Body of pancreas (tissue), 4 donors: ENCODE measurements at regions not wholly inside any gene's neighbourhood (a gene's known extent, or its start where the extent isn't known, plus 50 kb on each side); places are given as distances from the start of the nearest gene placed in this dataset.

ENCODE experiments used
- ATAC-seq: fragments of 150-250 bp; one replicate; pipeline ENCODE4 v1.9.1; 2016
- DNase-seq, 4 donors: peaks; one replicate each; pipeline ENCODE4 v3.0.0-alpha.2; 2019
- H3K27ac ChIP-seq, 4 donors: fragments of 200-600 bp; sonication (generic); 1 replicate in 3 of 4; 2 replicates in 1 of 4; pipeline versions ENCODE4 v1.5.1 to v1.6.1; 2016 to 2019; ENCODE audit warnings: mild to moderate bottlenecking in 1 of 4, mixed read lengths in 1 of 4, moderate library complexity in 1 of 4
- H3K27me3 ChIP-seq, 2 donors: fragments of 200-600 bp; sonication (generic); one replicate each; pipeline ENCODE4 v1.6.0; 2016; ENCODE audit warnings: mild to moderate bottlenecking in 1 of 2
- H3K36me3 ChIP-seq, 2 donors: fragments of 200-600 bp; sonication (generic); replicated peaks in 1 of 2; 2 replicates each; pipeline ENCODE4 v1.5.1; 2016; ENCODE audit warnings: low read depth in 2 of 2; ENCODE audit not compliant: insufficient read depth in 1 of 2
- H3K4me1 ChIP-seq: fragments of 200-600 bp; sonication (generic); one replicate; pipeline ENCODE4 v1.6.0; 2016
- H3K4me3 ChIP-seq, 2 donors: fragments of 200-600 bp; sonication (generic); 1 replicate in 1 of 2; 2 replicates in 1 of 2; pipeline ENCODE4 v1.5.1; 2016 to 2019
- H3K9me3 ChIP-seq, 3 donors: fragments of 200-600 bp; sonication (generic); 1 replicate in 2 of 3; 2 replicates in 1 of 3; pipeline ENCODE4 v1.5.1; 2016
- CTCF ChIP-seq, 7 experiments: fragments of 450-650 bp in 4 of 7; fragments of 200-600 bp in 3 of 7; sonication (generic) in 3 of 7; IDR thresholded peaks; one replicate each; pipeline ENCODE4 v1.5.1; 2016 to 2019; ENCODE audit warnings: antibody characterized with exemption in 7 of 7
- POLR2A ChIP-seq, 3 donors: fragments of 450-650 bp; IDR thresholded peaks; one replicate each; pipeline ENCODE4 v1.6.1; 2016; ENCODE audit warnings: antibody characterized with exemption in 3 of 3, mild to moderate bottlenecking in 2 of 3
- WGBS, 2 donors: methylation state at CpG; one replicate each; pipeline ENCODE4 v1.1.5; 2017; 5-methylcytosine and 5-hydroxymethylcytosine counted together
- intact Hi-C: fragments of 100-400 bp; cut with DNase I; formaldehyde crosslinking; loops from one replicate; pipeline ENCODE4 v1.15.1; 2023

DNA sequence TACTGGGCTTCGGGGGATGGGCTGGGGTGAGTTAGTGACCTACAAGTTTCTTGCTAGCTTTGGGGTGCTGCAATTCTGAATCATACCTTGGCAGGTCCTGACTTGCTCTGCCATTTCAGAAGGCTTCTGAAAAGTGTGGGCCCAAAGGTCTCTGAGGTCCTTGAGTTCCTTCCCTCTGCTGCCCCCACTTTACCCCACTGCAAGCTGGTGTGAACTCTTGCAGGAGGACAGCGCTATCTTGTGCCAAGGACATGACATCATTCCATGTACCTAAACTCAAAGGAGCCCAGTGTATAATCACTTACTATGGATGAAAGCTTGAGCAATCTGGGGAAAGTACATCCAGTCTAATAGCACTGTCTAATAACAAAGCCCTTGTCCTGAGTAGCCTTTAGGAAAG is 157.4 kb downstream of the RMI1 start:
- H3K4me1 ChIP-seq: peaks cover 15% of the 10 kb centered on the region
- TF ChIP-seq CTCF (IDR thresholded peaks at IDR 0.05): no peak
- TF ChIP-seq POLR2A (IDR thresholded peaks at IDR 0.05): no peak
- intact Hi-C loops: no loop called here
- H3K9me3 ChIP-seq: no peaks in the 10 kb centered on the region
- 81 to 88% methylated on average over 1 to 2 of the region's 2 CpGs for WGBS, 2 donors
- no peak overlapping the region for H3K27ac ChIP-seq
- peaks cover 0 to 18% of the 10 kb centered on the region in 2 donors for H3K27me3 ChIP-seq
- DNase-seq (peak in 2 of 4 donors; percentile 9 to 28), ATAC-seq (peak; percentile 56)
- H3K36me3 ChIP-seq: no peaks in the 10 kb centered on the region
- no peak overlapping the region for H3K4me3 ChIP-seq

- H3K4me1 ChIP-seq: peaks cover 15% of the 10 kb centered on the region
- TF ChIP-seq POLR2A (IDR thresholded peaks at IDR 0.05): no peak
- TF ChIP-seq CTCF (IDR thresholded peaks at IDR 0.05): no peak
- ATAC-seq (no peak), DNase-seq (no peak)
- H3K27me3 ChIP-seq: peaks cover 0 to 24% of the 10 kb centered on the region in 2 donors
- H3K4me3 ChIP-seq: no peak overlapping the region
- 90 to 94% methylated on average over 4 of the region's 4 CpGs for WGBS, 2 donors
- no peak overlapping the region for H3K27ac ChIP-seq
- intact Hi-C loops: no loop called here
- no peaks in the 10 kb centered on the region for H3K9me3 ChIP-seq
- no peaks in the 10 kb centered on the region for H3K36me3 ChIP-seq
These were observed 157.9 kb downstream of the RMI1 start for GRCh38 chr9:84138541-84138940.

- ATAC-seq: peak; percentile 62
- no peak overlapping the region for H3K4me3 ChIP-seq
- H3K27ac ChIP-seq: no peak overlapping the region
- TF ChIP-seq CTCF (IDR thresholded peaks at IDR 0.05) (no peak), POLR2A (IDR thresholded peaks at IDR 0.05) (no peak)
- H3K9me3 ChIP-seq: no peaks in the 10 kb centered on the region
- intact Hi-C loops: no loop called here
- WGBS, 2 donors: 52 to 54% methylated on average over 11 of the region's 11 CpGs
- DNase-seq: peak; percentile 23 to 60 (median 51)
- H3K4me1 ChIP-seq: peaks cover 15% of the 10 kb centered on the region
- H3K36me3 ChIP-seq: no peaks in the 10 kb centered on the region
- peaks cover 0 to 25% of the 10 kb centered on the region in 2 donors for H3K27me3 ChIP-seq
These were observed 158.9 kb downstream of the RMI1 start for GRCh38 chr9:84139296-84140070.

- no peak for ATAC-seq
- no peak overlapping the region for H3K27ac ChIP-seq
These were observed 160.0 kb downstream of the RMI1 start for GRCh38 chr9:84140535-84141101.

More at GRCh38 chr9:84140535-84141101, 160.0 kb downstream of the RMI1 start:
- WGBS, 2 donors: 11 to 12% methylated on average over 28 to 41 of the region's 41 CpGs
- TF ChIP-seq POLR2A (IDR thresholded peaks at IDR 0.05) (no peak), CTCF (IDR thresholded peaks at IDR 0.05) (no peak)
- peak in 2 of 4 donors; percentile 14 for DNase-seq
- intact Hi-C loops: no loop called here
- H3K27me3 ChIP-seq: peaks cover 0 to 25% of the 10 kb centered on the region in 2 donors
- H3K4me1 ChIP-seq: peaks cover 15% of the 10 kb centered on the region
- H3K36me3 ChIP-seq: no peaks in the 10 kb centered on the region
- no peaks in the 10 kb centered on the region for H3K9me3 ChIP-seq
- no peak overlapping the region for H3K4me3 ChIP-seq
